Skeletal muscle satellite cell (primary cell): ENCODE measurements at regions not wholly inside any gene's neighbourhood (a gene's known extent, or its start where the extent isn't known, plus 50 kb on each side); places are given as distances from the start of the nearest gene placed in this dataset.
"Not testable (repeated sequence)": the region's sequence is repeated elsewhere in the genome, so short reads cannot be mapped to it uniquely, and the experiment has no call there.

Source experiments
- H3K27me3 ChIP-seq: 2 replicates; pipeline ENCODE4 v1.7.0; 2013; ENCODE audit warnings: low read length; ENCODE audit not compliant: control insufficient read depth, insufficient read depth
- H3K36me3 ChIP-seq: 2 replicates; pipeline ENCODE4 v1.7.0; 2013; ENCODE audit warnings: mild to moderate bottlenecking, control low read depth, low read length; ENCODE audit not compliant: insufficient read depth
- H3K4me1 ChIP-seq: 2 replicates; pipeline ENCODE4 v1.7.0; 2013; ENCODE audit warnings: low read length; ENCODE audit not compliant: control insufficient read depth, insufficient read depth
- H3K4me2 ChIP-seq: 2 replicates; pipeline ENCODE4 v1.7.0; 2013; ENCODE audit warnings: mild to moderate bottlenecking, low read length
- H3K4me3 ChIP-seq: 2 replicates; pipeline ENCODE4 v1.7.0; 2013; ENCODE audit warnings: low read length
- H3K9ac ChIP-seq: 2 replicates; pipeline ENCODE4 v1.7.0; 2013; ENCODE audit warnings: mild to moderate bottlenecking, low read depth, low read length, moderate library complexity
- H3K9me3 ChIP-seq: replicated peaks from 2 replicates; pipeline ENCODE4 v1.7.0; 2013; ENCODE audit warnings: mild to moderate bottlenecking, control low read depth, low read length

- no peaks in the 10 kb centered on the region for H3K4me1 ChIP-seq
- no peaks in the 10 kb centered on the region for H3K9me3 ChIP-seq
- no peaks in the 10 kb centered on the region for H3K27me3 ChIP-seq
- no peak overlapping the region for H3K4me3 ChIP-seq
- no peak overlapping the region for H3K9ac ChIP-seq
- H3K4me2 ChIP-seq: no peak overlapping the region
- no peaks in the 10 kb centered on the region for H3K36me3 ChIP-seq
Observed at GRCh38 chr2:223306371-223306770, 254.4 kb downstream of the KCNE4 start.

- Histone ChIP-seq H3K27me3 (no peaks in the 10 kb centered on the region), H3K9ac (no peak overlapping the region), H3K4me2 (no peak overlapping the region)
Observed at GRCh38 chr2:223311889-223312680, 260.1 kb downstream of the KCNE4 start.

GRCh38 chr2:223313101-223313500, 261.1 kb downstream of the KCNE4 start:
- Histone ChIP-seq H3K4me1 (no peaks in the 10 kb centered on the region), H3K36me3 (no peaks in the 10 kb centered on the region), H3K4me2 (no peak overlapping the region), H3K9me3 (no peaks in the 10 kb centered on the region), H3K27me3 (no peaks in the 10 kb centered on the region), H3K4me3 (no peak overlapping the region), H3K9ac (no peak overlapping the region)

More at GRCh38 chr2:223311889-223312680, 260.1 kb downstream of the KCNE4 start:
- no peak overlapping the region for H3K4me3 ChIP-seq
- no peaks in the 10 kb centered on the region for H3K36me3 ChIP-seq
- no peaks in the 10 kb centered on the region for H3K9me3 ChIP-seq
- H3K4me1 ChIP-seq: no peaks in the 10 kb centered on the region

- no peaks in the 10 kb centered on the region for H3K36me3 ChIP-seq
- H3K27me3 ChIP-seq: no peaks in the 10 kb centered on the region
- no peak overlapping the region for H3K9ac ChIP-seq
- no peaks in the 10 kb centered on the region for H3K4me1 ChIP-seq
- H3K9me3 ChIP-seq: no peaks in the 10 kb centered on the region
- H3K4me2 ChIP-seq: no peak overlapping the region
- H3K4me3 ChIP-seq: no peak overlapping the region
Observed at GRCh38 chr2:223314811-223315210, 262.8 kb downstream of the KCNE4 start.

- H3K9ac ChIP-seq: no peak overlapping the region
- H3K4me2 ChIP-seq: no peak overlapping the region
- H3K4me1 ChIP-seq: no peaks in the 10 kb centered on the region
- no peak overlapping the region for H3K4me3 ChIP-seq
- H3K36me3 ChIP-seq: no peaks in the 10 kb centered on the region
- no peaks in the 10 kb centered on the region for H3K27me3 ChIP-seq
- no peaks in the 10 kb centered on the region for H3K9me3 ChIP-seq
Observed at GRCh38 chr2:223315813-223316212, 263.8 kb downstream of the KCNE4 start.

- Histone ChIP-seq H3K4me3 (no peak overlapping the region), H3K27me3 (no peaks in the 10 kb centered on the region), H3K9ac (no peak overlapping the region), H3K4me2 (no peak overlapping the region), H3K36me3 (no peaks in the 10 kb centered on the region), H3K9me3 (no peaks in the 10 kb centered on the region), H3K4me1 (no peaks in the 10 kb centered on the region)
Observed at GRCh38 chr2:223316342-223316741, 264.4 kb downstream of the KCNE4 start.

- Histone ChIP-seq H3K4me3 (no peak overlapping the region), H3K4me2 (no peak overlapping the region), H3K9me3 (no peaks in the 10 kb centered on the region), H3K4me1 (no peaks in the 10 kb centered on the region), H3K9ac (no peak overlapping the region), H3K36me3 (no peaks in the 10 kb centered on the region), H3K27me3 (no peaks in the 10 kb centered on the region)
Observed at GRCh38 chr2:223319601-223320000, 267.6 kb downstream of the KCNE4 start.

- no peaks in the 10 kb centered on the region for H3K36me3 ChIP-seq
- no peak overlapping the region for H3K9ac ChIP-seq
- no peak overlapping the region for H3K4me3 ChIP-seq
- H3K4me1 ChIP-seq: no peaks in the 10 kb centered on the region
- no peak overlapping the region for H3K4me2 ChIP-seq
- H3K27me3 ChIP-seq: no peaks in the 10 kb centered on the region
- H3K9me3 ChIP-seq: no peaks in the 10 kb centered on the region
Observed at GRCh38 chr2:223324402-223324801, 272.4 kb downstream of the KCNE4 start.

GRCh38 chr2:223328578-223328977, 273.6 kb downstream of the SCG2 start:
- no peak overlapping the region for H3K4me3 ChIP-seq
- H3K9me3 ChIP-seq: no peaks in the 10 kb centered on the region
- no peaks in the 10 kb centered on the region for H3K27me3 ChIP-seq
- no peaks in the 10 kb centered on the region for H3K4me1 ChIP-seq
- no peak overlapping the region for H3K9ac ChIP-seq
- H3K36me3 ChIP-seq: no peaks in the 10 kb centered on the region
- no peak overlapping the region for H3K4me2 ChIP-seq

- H3K4me2 ChIP-seq, H3K9me3 ChIP-seq, H3K27me3 ChIP-seq, H3K36me3 ChIP-seq, H3K9ac ChIP-seq, H3K4me3 ChIP-seq, H3K4me1 ChIP-seq: not testable (repeated sequence)
Observed at GRCh38 chr2:223330747-223331146, 271.4 kb downstream of the SCG2 start.

- Histone ChIP-seq H3K36me3 (no peaks in the 10 kb centered on the region), H3K4me3 (no peak overlapping the region), H3K9ac (no peak overlapping the region), H3K9me3 (no peaks in the 10 kb centered on the region), H3K27me3 (no peaks in the 10 kb centered on the region), H3K4me1 (no peaks in the 10 kb centered on the region), H3K4me2 (no peak overlapping the region)
Observed at GRCh38 chr2:223338016-223338415, 264.1 kb downstream of the SCG2 start.

GRCh38 chr2:223357076-223357475, 245.1 kb downstream of the SCG2 start:
- no peak overlapping the region for H3K9ac ChIP-seq
- H3K4me1 ChIP-seq: no peaks in the 10 kb centered on the region
- H3K36me3 ChIP-seq: no peaks in the 10 kb centered on the region
- H3K4me2 ChIP-seq: no peak overlapping the region
- no peaks in the 10 kb centered on the region for H3K27me3 ChIP-seq
- no peak overlapping the region for H3K4me3 ChIP-seq
- H3K9me3 ChIP-seq: no peaks in the 10 kb centered on the region
